LNCAP (cell line): ENCODE measurements at regions not wholly inside any gene's neighbourhood (a gene's known extent, or its start where the extent isn't known, plus 50 kb on each side); places are given as distances from the start of the nearest gene placed in this dataset.

Source experiments
- CTCF ChIP-seq: fragments of 450-650 bp; IDR thresholded peaks from 2 replicates; pipeline ENCODE4 v1.5.1; 2017; ENCODE audit warnings: mild to moderate bottlenecking

DNA sequence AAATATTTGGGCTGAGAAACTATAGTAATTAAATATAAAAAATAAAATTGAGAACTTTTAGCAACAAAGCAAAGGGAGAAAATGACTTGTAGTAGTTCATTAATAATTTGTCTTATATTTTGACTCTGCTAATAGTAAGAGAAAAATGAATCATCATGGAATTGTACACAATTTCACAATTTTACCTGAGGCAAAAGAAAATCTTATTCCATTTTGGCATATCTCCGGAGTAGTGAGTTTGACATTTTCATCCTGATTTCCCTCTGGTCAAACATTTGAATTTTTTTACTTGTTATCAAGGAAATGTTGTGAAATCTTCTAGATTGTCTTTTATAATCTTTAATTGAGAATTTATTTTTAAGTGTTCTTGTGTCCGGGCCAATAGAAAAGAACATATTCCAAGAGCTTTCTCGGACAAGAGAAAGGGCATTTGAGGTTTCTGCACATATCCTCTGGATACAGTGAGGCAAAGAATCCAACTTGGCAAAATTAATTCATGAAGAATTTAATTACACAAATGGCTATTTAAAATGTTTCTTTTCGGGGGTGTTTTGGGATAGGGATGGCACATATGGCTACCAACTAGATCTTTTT, 89.3 kb upstream of the IGSF10 start:
- TF ChIP-seq CTCF: no peak

DNA sequence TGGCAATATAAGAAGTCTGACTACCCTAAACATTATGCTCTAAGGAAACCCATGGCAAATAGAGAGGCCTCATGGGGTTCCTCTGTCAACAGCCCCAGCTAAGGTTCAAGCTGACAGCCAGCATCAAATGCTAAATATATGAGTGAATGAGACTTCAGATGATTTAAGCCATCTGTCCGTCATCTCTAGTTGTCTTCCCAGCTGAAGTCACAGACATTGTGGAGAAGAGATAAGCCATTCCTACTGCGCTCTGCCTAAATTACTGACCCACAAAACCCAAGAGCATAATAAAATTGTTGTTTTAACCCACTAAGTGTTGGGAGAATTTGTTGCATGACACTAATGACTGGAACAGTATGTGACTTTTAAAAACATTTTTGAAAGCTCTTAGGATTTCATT, 87.3 kb upstream of the IGSF10 start:
- TF ChIP-seq CTCF: no peak

- TF ChIP-seq CTCF: no peak
These were observed 83.3 kb upstream of the IGSF10 start for GRCh38 chr3:151544164-151544548.

DNA sequence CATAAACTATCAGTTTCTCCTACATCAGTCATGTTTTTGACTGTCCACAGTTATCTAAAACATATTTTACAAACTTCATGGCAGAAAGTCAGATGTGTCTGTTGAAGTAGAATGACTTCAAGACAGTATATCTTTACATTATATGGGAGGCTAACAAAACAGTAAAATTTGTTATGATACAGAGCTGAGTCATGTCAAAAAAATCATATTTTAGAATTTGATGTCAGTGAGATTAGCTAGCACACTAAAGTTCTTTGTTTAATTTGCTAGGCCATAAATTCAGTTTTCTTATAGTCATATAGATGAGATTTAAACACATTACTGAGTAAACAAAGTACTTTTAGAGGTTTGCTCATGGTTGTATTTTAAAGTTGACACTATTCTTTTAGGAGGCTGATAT, 80.3 kb upstream of the IGSF10 start:
- no peak for TF ChIP-seq CTCF

DNA sequence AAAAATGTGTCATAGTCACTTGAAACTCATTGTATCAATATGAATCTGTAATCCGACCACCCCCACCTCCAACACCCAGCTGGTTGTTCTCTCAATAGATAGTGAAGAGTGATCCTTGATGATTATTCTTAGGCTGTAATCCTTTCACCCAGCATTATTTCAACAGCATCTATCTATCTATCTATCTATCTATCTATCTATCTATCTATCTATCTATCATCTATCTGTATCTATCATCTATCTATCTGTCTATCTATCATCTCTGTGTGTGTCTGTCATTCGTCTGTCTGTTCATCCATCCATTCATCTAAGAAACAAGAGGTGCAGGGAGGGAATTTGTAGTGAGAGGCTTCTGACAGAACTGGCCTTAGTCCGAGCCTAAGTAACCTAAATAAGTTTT, 78.7 kb upstream of the IGSF10 start:
- TF ChIP-seq CTCF: no peak

DNA sequence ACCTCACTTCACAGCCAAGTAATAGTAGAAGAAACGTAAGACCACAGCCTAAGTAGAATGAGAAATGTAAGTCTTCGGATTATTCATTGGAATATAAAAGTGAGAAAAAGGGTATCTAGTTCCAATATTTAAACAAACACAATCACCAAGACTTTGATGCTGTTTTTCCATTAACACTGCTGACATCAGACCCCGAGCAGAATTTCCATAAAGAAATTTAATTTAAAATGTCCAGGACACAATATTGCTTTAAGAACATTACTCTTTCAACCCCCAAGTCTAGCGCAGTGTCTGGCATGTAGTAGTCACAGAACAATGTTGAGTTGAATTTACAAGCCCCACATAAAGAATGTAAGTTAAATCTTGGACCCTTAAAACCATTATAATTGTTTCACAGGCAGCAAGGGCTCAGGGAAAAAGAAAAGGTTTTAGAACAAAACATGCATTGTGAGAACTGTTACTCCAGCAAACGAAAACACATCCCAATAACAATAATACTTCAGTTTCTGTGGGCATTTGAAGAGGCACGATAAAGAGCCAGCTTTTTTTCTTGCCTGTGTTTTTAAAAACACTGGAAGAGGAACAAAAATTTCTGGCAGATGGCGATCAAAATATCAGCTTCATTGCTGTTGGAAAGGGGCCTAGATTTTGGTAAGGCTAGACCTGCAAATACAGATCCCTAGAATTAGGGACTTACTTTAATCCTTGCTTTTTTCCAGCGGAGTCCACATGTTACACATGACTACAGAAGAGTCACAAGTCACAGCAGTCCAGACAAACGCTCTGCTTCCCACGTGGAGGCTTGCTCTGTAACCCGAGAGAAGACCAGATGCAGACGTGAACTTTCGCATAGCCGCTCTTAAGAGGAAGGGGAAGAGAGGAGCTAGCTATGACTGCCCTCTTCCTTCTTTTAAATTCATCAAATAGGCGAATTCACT, 77.9 kb upstream of the IGSF10 start:
- TF ChIP-seq CTCF: no peak

- no peak for TF ChIP-seq CTCF
These were observed 76.9 kb upstream of the IGSF10 start for GRCh38 chr3:151537726-151538125.
